Heart right ventricle (tissue), 16 donors: ENCODE measurements at regions not wholly inside any gene's neighbourhood (a gene's known extent, or its start where the extent isn't known, plus 50 kb on each side); places are given as distances from the start of the nearest gene placed in this dataset.
"Not testable (repeated sequence)": the region's sequence is repeated elsewhere in the genome, so short reads cannot be mapped to it uniquely, and the experiment has no call there.

Source experiments
- ATAC-seq, 8 donors: fragments of 200-7000 bp; cut with Tn5 transposase; one replicate each; pipeline ENCODE4 v1.9.1; 2020; ENCODE audit warnings: mild to moderate bottlenecking in 8 of 8, moderate library complexity in 8 of 8, moderate number of reproducible peaks in 1 of 8
- DNase-seq, 2 donors: peaks; one replicate each; pipeline ENCODE4 v3.0.0-alpha.2; 2020
- H3K27ac ChIP-seq, 10 donors: fragments of 200-600 bp; sonication (generic) in 2 of 10; one replicate each; pipeline versions ENCODE4 v1.5.0 to v1.8.0; 2020 to 2022; ENCODE audit warnings: mild to moderate bottlenecking in 3 of 10
- H3K27me3 ChIP-seq, 7 donors: fragments of 200-600 bp; one replicate each; pipeline ENCODE4 v1.8.0; 2021 to 2022; ENCODE audit warnings: mild to moderate bottlenecking in 2 of 7
- H3K36me3 ChIP-seq, 9 donors: fragments of 200-600 bp; sonication (generic) in 1 of 9; one replicate each; pipeline versions ENCODE4 v1.5.0 to v1.8.0; 2020 to 2022; ENCODE audit warnings: mild to moderate bottlenecking in 2 of 9
- H3K4me1 ChIP-seq, 9 donors: fragments of 200-600 bp; sonication (generic) in 1 of 9; one replicate each; pipeline versions ENCODE4 v1.5.0 to v1.8.0; 2020 to 2022; ENCODE audit warnings: mild to moderate bottlenecking in 4 of 9
- H3K4me3 ChIP-seq, 10 donors: fragments of 200-600 bp; sonication (generic) in 2 of 10; one replicate each; pipeline versions ENCODE4 v1.5.0 to v1.8.0; 2020 to 2022; ENCODE audit warnings: mild to moderate bottlenecking in 7 of 10, moderate library complexity in 2 of 10
- H3K9me3 ChIP-seq, 11 donors: fragments of 200-600 bp in 10 of 11; sonication (generic) in 2 of 11; one replicate each; pipeline versions ENCODE4 v1.5.0 to v1.8.0; 2013 to 2022; ENCODE audit warnings: mild to moderate bottlenecking in 2 of 11, control low read depth in 1 of 11, moderate library complexity in 1 of 11
- CTCF ChIP-seq, 9 donors: fragments of 200-600 bp; sonication (generic) in 2 of 9; IDR thresholded peaks; one replicate each; pipeline versions ENCODE4 v1.5.0 to v1.8.0; 2021 to 2022; ENCODE audit warnings: antibody characterized with exemption in 9 of 9, mild to moderate bottlenecking in 5 of 9, moderate library complexity in 1 of 9
- WGBS, 2 donors: extraction: QIAGEN DNeasy Blood & Tissue Kit; methylation state at CpG; one replicate each; pipeline ENCODE4 v1.1.7; 2013; ENCODE audit warnings: inconsistent platforms in 1 of 2; 5-methylcytosine and 5-hydroxymethylcytosine counted together
- intact Hi-C, 10 donors: fragments of 100-400 bp; cut with DNase I; formaldehyde crosslinking; loops; one replicate each; pipeline versions ENCODE4 v1.11.1 to v1.14.2; 2022
- donor health status: Arrhythmogenic right ventricular cardiomyopathy.
- donor health status: ischemic (EF 13 %, LVEDD 7.1; RV severe dilation, severe dysfunction).
- donor health status: healthy with polysubstance abuse.
- donor health status: DM: no; HTN: yes; CAD: no.
- donor health status: DM: no; HTN: no; CAD: no.
- donor health status: ischemic (EF 25% LVEDD 6.9; RV normal size, moderate dysfunction).
- donor health status: ischemic (EF 25% LVEDD 5.7; RV mildly dilated, moderate dysfunction).
- donor health status: healthy.
- donor health status: DM: yes; HTN: yes; CAD: no.
- donor health status: Ischemic cardiomyopathy.
- donor health status: ischemic (EF 35%, LVEDD 5.7; RV mildly dilated, moderate dysfunction).
- donor health status: nonischemic (EF 11% LVEDD 7.7; RV severe dilation, severe dysfunction).
- donor health status: DM: yes; HTN: yes; CAD: no.
- donor health status: PGD.
- donor health status: ischemic (EF 29% LVEDD 5.4; RV normal size, mild dysfunction).
- donor health status: nonischemic (EF 23%, LVEDD 6.1; RV moderate dilation, normal function).

GRCh38 chr2:239801404-239802184 is 223.5 kb downstream of the NDUFA10 start:
- ATAC-seq (no peak), DNase-seq (no peak)
- H3K36me3 ChIP-seq = no peaks in the 10 kb centered on the region
- WGBS, 2 donors = 80 to 81% methylated on average over 22 of the region's 22 CpGs
- no peaks in the 10 kb centered on the region for H3K4me1 ChIP-seq
- H3K9me3 ChIP-seq = peaks cover 0 to 5% (median 0%) of the 10 kb centered on the region in 11 donors
- peaks cover 0 to 47% (median 31%) of the 10 kb centered on the region in 7 donors for H3K27me3 ChIP-seq
- H3K27ac ChIP-seq = no peak overlapping the region
- intact Hi-C loops = no loop called here
- no peak for TF ChIP-seq CTCF (IDR thresholded peaks at IDR 0.05)
- H3K4me3 ChIP-seq = no peak overlapping the region

- WGBS, 2 donors = 87 to 88% methylated on average over 22 of the region's 22 CpGs
- no peak for ATAC-seq
These were observed 224.3 kb downstream of the NDUFA10 start for GRCh38 chr2:239800785-239801386.

GRCh38 chr2:239797316-239797715 is 227.8 kb downstream of the NDUFA10 start:
- Histone ChIP-seq H3K27me3 (peaks cover 0 to 21% (median 16%) of the 10 kb centered on the region in 7 donors), H3K27ac (no peak overlapping the region), H3K9me3 (peaks cover 0 to 12% (median 0%) of the 10 kb centered on the region in 11 donors), H3K4me1 (no peaks in the 10 kb centered on the region), H3K4me3 (no peak overlapping the region), H3K36me3 (no peaks in the 10 kb centered on the region)
- no peak for ATAC-seq
- intact Hi-C loops = no loop called here
- no peak for DNase-seq
- TF ChIP-seq CTCF (IDR thresholded peaks at IDR 0.05) = no peak

More at GRCh38 chr2:239800785-239801386, 224.3 kb downstream of the NDUFA10 start:
- no peak for DNase-seq
- no peak for TF ChIP-seq CTCF (IDR thresholded peaks at IDR 0.05)
- Histone ChIP-seq H3K4me1 (no peaks in the 10 kb centered on the region), H3K9me3 (peaks cover 0 to 5% (median 0%) of the 10 kb centered on the region in 11 donors), H3K4me3 (no peak overlapping the region), H3K36me3 (no peaks in the 10 kb centered on the region), H3K27ac (no peak overlapping the region), H3K27me3 (peaks cover 0 to 40% (median 28%) of the 10 kb centered on the region in 7 donors)
- intact Hi-C loops = no loop called here

- H3K27ac ChIP-seq, H3K36me3 ChIP-seq, DNase-seq, H3K4me1 ChIP-seq, intact Hi-C loops, H3K4me3 ChIP-seq, ATAC-seq: not testable (repeated sequence)
- peaks cover 0 to 18% (median 4%) of the 10 kb centered on the region in 7 donors for H3K27me3 ChIP-seq
- 93 to 95% methylated on average over 16 to 17 of the region's 17 CpGs for WGBS, 2 donors
- H3K9me3 ChIP-seq = peaks cover 0 to 12% (median 0%) of the 10 kb centered on the region in 11 donors
These were observed 229.4 kb downstream of the NDUFA10 start for GRCh38 chr2:239795761-239796160.

GRCh38 chr2:239793836-239794235 is 231.3 kb downstream of the NDUFA10 start:
- Histone ChIP-seq H3K4me1 (no peaks in the 10 kb centered on the region), H3K9me3 (peaks cover 0 to 12% (median 0%) of the 10 kb centered on the region in 11 donors), H3K36me3 (no peaks in the 10 kb centered on the region), H3K27ac (no peak overlapping the region), H3K4me3 (no peak overlapping the region), H3K27me3 (peaks cover 0 to 14% (median 4%) of the 10 kb centered on the region in 7 donors)
- intact Hi-C loops = no loop called here
- TF ChIP-seq CTCF (IDR thresholded peaks at IDR 0.05) = no peak
- no peak for DNase-seq
- 74 to 75% methylated on average over 7 of the region's 7 CpGs for WGBS, 2 donors
- ATAC-seq = no peak
